ENCODE measurements at regions not wholly inside any gene's neighbourhood (a gene's known extent, or its start where the extent isn't known, plus 50 kb on each side); places are given as distances from the start of the nearest gene placed in this dataset.

- DNase-seq (ENCODE audit: low read depth) (peak; percentile 81), FAIRE-seq (no peak)
- Histone ChIP-seq H3K27me3 (ENCODE audit: control insufficient read depth, insufficient read depth, low read length) (no peaks in the 10 kb centered on the region), H3K4me3 (ENCODE audit: low read depth, low read length) (no peak overlapping the region), H3K36me3 (ENCODE audit: control insufficient read depth, insufficient read depth, low read length) (no peaks in the 10 kb centered on the region)
- no peak for TF ChIP-seq CTCF (IDR thresholded peaks at IDR 0.05; ENCODE audit: insufficient read depth, low read length, severe bottlenecking)
These were observed 276.9 kb upstream of the IL12A start for GRCh38 chr3:159711560-159712333.

- H3K36me3 ChIP-seq (ENCODE audit: control insufficient read depth, insufficient read depth, low read length): no peaks in the 10 kb centered on the region
- H3K27me3 ChIP-seq (ENCODE audit: control insufficient read depth, insufficient read depth, low read length): no peaks in the 10 kb centered on the region
- FAIRE-seq: no peak
- no peak for DNase-seq (ENCODE audit: low read depth)
- no peak overlapping the region for H3K4me3 ChIP-seq (ENCODE audit: low read depth, low read length)
- TF ChIP-seq CTCF (IDR thresholded peaks at IDR 0.05; ENCODE audit: insufficient read depth, low read length, severe bottlenecking): no peak
These were observed 267.3 kb upstream of the IL12A start for GRCh38 chr3:159721324-159721723.

GRCh38 chr3:159723295-159723694 is 265.3 kb upstream of the IL12A start:
- no peak overlapping the region for H3K4me3 ChIP-seq (ENCODE audit: low read depth, low read length)
- H3K36me3 ChIP-seq (ENCODE audit: control insufficient read depth, insufficient read depth, low read length): no peaks in the 10 kb centered on the region
- FAIRE-seq (no peak), DNase-seq (ENCODE audit: low read depth) (no peak)
- TF ChIP-seq CTCF (IDR thresholded peaks at IDR 0.05; ENCODE audit: insufficient read depth, low read length, severe bottlenecking): no peak
- no peaks in the 10 kb centered on the region for H3K27me3 ChIP-seq (ENCODE audit: control insufficient read depth, insufficient read depth, low read length)

GRCh38 chr3:159724627-159725026 is 264.0 kb upstream of the IL12A start:
- DNase-seq (ENCODE audit: low read depth): peak; percentile 43
- FAIRE-seq: no peak
- Histone ChIP-seq H3K27me3 (ENCODE audit: control insufficient read depth, insufficient read depth, low read length) (no peaks in the 10 kb centered on the region), H3K4me3 (ENCODE audit: low read depth, low read length) (no peak overlapping the region), H3K36me3 (ENCODE audit: control insufficient read depth, insufficient read depth, low read length) (no peaks in the 10 kb centered on the region)
- TF ChIP-seq CTCF (IDR thresholded peaks at IDR 0.05; ENCODE audit: insufficient read depth, low read length, severe bottlenecking): no peak

- peak; percentile 93 for DNase-seq (ENCODE audit: low read depth)
- peak; percentile 89 for FAIRE-seq
- TF ChIP-seq CTCF (IDR thresholded peaks at IDR 0.05; ENCODE audit: insufficient read depth, low read length, severe bottlenecking): no peak
- H3K36me3 ChIP-seq (ENCODE audit: control insufficient read depth, insufficient read depth, low read length): no peaks in the 10 kb centered on the region
- no peak overlapping the region for H3K4me3 ChIP-seq (ENCODE audit: low read depth, low read length)
- no peaks in the 10 kb centered on the region for H3K27me3 ChIP-seq (ENCODE audit: control insufficient read depth, insufficient read depth, low read length)
These were observed 262.2 kb upstream of the IL12A start for GRCh38 chr3:159726231-159726964.

All from bronchial epithelial cell (primary cell).